Lower leg skin (tissue), 3 donors: ENCODE measurements at regions not wholly inside any gene's neighbourhood (a gene's known extent, or its start where the extent isn't known, plus 50 kb on each side); places are given as distances from the start of the nearest gene placed in this dataset.

Source experiments
- POLR2A ChIP-seq, 2 donors: fragments of 450-650 bp; IDR thresholded peaks; one replicate each; pipeline ENCODE4 v1.6.1; 2016 to 2017; ENCODE audit warnings: antibody characterized with exemption in 2 of 2, mild to moderate bottlenecking in 1 of 2, moderate library complexity in 1 of 2
- TF ChIP-seq, protein P1 (sequence below), 3 donors: fragments of 450-650 bp; IDR thresholded peaks; one replicate each; pipeline ENCODE4 v1.5.1; 2016; ENCODE audit warnings: antibody characterized with exemption in 3 of 3, mild to moderate bottlenecking in 3 of 3, moderate library complexity in 2 of 3

DNA sequence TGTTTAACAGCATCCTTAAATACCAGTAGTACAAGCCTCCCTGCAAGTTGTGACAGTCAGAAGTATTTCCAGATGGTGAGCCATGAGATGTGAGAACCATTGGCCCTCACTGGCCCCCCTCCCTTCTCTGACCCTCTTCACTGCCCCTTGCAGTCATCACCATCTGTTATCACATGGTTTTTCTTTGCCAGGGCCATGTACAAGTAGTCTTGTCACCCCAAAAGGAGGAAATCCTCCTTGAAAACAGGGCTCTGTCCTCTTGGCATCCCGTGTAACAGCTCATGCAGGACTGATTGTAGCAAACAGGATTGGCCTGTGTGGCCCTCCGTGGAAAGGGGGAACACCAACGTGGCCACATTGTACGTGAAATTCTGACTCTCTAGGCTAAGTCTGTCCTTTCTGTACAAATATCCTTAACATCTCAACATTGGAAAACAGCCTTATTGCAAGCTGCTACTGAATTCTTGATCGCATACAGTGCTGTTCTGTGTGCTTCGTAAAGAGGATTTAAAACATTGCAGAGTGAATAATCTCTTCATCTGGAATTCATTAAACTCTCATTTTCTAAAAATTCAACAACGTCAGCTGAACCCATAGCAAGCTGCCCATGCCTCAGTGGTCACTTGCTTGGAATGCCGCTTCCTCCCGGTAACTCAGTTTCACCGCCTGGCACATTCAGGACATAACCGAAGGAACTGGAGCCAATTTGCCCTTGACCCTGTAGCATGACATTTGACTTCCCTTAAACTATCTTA lies 171.7 kb downstream of the ATPSCKMT start:
- TF ChIP-seq, protein P1, sequence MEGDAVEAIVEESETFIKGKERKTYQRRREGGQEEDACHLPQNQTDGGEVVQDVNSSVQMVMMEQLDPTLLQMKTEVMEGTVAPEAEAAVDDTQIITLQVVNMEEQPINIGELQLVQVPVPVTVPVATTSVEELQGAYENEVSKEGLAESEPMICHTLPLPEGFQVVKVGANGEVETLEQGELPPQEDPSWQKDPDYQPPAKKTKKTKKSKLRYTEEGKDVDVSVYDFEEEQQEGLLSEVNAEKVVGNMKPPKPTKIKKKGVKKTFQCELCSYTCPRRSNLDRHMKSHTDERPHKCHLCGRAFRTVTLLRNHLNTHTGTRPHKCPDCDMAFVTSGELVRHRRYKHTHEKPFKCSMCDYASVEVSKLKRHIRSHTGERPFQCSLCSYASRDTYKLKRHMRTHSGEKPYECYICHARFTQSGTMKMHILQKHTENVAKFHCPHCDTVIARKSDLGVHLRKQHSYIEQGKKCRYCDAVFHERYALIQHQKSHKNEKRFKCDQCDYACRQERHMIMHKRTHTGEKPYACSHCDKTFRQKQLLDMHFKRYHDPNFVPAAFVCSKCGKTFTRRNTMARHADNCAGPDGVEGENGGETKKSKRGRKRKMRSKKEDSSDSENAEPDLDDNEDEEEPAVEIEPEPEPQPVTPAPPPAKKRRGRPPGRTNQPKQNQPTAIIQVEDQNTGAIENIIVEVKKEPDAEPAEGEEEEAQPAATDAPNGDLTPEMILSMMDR (IDR thresholded peaks at IDR 0.05): no peak
- TF ChIP-seq POLR2A (IDR thresholded peaks at IDR 0.05): no peak
